A673 (cell line): ENCODE measurements at regions not wholly inside any gene's neighbourhood (a gene's known extent, or its start where the extent isn't known, plus 50 kb on each side); places are given as distances from the start of the nearest gene placed in this dataset.

Experiments
- EZH2 ChIP-seq: fragments of 200-600 bp; sonication (generic); IDR thresholded peaks from 2 replicates; pipeline ENCODE4 v1.6.1; 2017; ENCODE audit warnings: borderline replicate concordance, low read depth, mild to moderate bottlenecking, mixed read lengths, antibody characterized with exemption, low read length; ENCODE audit not compliant: poor library complexity, severe bottlenecking
- TF ChIP-seq, protein P1 (sequence below): fragments of 300-800, 200-600 bp; sonication (generic); conservative IDR thresholded peaks from 2 replicates; pipeline ENCODE4 v1.5.1; 2017; ENCODE audit warnings: low read depth, mild to moderate bottlenecking, antibody characterized with exemption, low read length, moderate library complexity, mixed read lengths

DNA sequence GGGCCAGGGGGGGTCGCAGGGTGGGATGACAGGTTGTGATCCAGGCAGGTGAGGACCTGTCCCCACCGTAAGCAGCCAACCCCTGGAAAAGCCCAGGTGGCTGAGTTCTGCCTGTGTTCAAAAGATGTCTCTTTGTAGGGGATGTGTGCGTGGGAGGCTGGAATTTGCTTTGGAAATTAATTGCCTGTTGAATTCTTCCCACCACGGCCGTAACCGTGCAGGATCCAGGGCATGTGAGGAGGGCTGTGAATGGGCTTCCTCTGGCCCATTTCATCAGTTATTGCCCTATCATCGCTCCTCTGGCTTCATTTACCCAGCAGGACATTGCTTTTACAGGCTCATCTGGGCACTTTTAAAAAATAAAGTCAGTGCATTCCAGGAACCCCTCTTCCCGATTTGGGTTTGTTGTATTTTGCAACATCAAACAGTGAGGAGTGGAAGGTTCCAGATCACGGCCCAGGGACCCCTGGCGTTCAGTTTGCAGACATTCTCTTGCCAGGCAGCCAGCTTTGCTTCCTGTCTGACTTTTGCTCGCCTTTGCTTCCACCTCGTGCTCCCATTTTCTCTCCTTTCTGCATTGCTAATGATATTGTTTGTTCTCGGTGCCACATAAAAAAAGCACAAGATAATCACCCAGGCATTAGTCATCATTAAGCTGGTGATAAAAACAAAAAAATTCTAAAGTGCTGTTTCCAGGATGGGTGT lies 1306.6 kb downstream of the BRD1 start:
- TF ChIP-seq, protein P1, sequence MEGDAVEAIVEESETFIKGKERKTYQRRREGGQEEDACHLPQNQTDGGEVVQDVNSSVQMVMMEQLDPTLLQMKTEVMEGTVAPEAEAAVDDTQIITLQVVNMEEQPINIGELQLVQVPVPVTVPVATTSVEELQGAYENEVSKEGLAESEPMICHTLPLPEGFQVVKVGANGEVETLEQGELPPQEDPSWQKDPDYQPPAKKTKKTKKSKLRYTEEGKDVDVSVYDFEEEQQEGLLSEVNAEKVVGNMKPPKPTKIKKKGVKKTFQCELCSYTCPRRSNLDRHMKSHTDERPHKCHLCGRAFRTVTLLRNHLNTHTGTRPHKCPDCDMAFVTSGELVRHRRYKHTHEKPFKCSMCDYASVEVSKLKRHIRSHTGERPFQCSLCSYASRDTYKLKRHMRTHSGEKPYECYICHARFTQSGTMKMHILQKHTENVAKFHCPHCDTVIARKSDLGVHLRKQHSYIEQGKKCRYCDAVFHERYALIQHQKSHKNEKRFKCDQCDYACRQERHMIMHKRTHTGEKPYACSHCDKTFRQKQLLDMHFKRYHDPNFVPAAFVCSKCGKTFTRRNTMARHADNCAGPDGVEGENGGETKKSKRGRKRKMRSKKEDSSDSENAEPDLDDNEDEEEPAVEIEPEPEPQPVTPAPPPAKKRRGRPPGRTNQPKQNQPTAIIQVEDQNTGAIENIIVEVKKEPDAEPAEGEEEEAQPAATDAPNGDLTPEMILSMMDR = peak; percentile 32; the same call in 1 of the 2 replicates
- TF ChIP-seq EZH2 = no peak
